B cell (primary cell): ENCODE measurements at regions not wholly inside any gene's neighbourhood (a gene's known extent, or its start where the extent isn't known, plus 50 kb on each side); places are given as distances from the start of the nearest gene placed in this dataset.

Experiments used
- CTCF ChIP-seq: fragments of 200-600 bp; IDR thresholded peaks from one replicate; pipeline ENCODE4 v1.8.0; 2022; ENCODE audit warnings: antibody characterized with exemption, mild to moderate bottlenecking
- EZH2 ChIP-seq: IDR thresholded peaks from 2 replicates; pipeline ENCODE4 v1.6.1; 2012; ENCODE audit warnings: borderline replicate concordance, low read depth, mild to moderate bottlenecking, moderate library complexity, low read length; ENCODE audit not compliant: insufficient read depth, poor library complexity, severe bottlenecking

- TF ChIP-seq CTCF (no peak), EZH2 (no peak)
These were observed 123.9 kb upstream of the NCAM1 start for GRCh38 chr11:112837162-112837826.
